Activated CD4-positive, alpha-beta T cell treated with anti-CD3 and anti-CD28 coated beads, Interleukin-10, Interleukin-2, amounts not matched to agents 100 ng/mL and 50 ng/mL, durations not matched to agents 16 hours and 8 hours (primary cell): ENCODE measurements at regions not wholly inside any gene's neighbourhood (a gene's known extent, or its start where the extent isn't known, plus 50 kb on each side); places are given as distances from the start of the nearest gene placed in this dataset.
"Not testable (repeated sequence)": the region's sequence is repeated elsewhere in the genome, so short reads cannot be mapped to it uniquely, and the experiment has no call there.

ENCODE experiments used
- DNase-seq: peaks from one replicate; pipeline ENCODE4 v3.0.0-alpha.2; 2020

GRCh38 chr2:235223011-235223410 is 270.8 kb upstream of the AGAP1 start:
- DNase-seq, result no peak

DNA sequence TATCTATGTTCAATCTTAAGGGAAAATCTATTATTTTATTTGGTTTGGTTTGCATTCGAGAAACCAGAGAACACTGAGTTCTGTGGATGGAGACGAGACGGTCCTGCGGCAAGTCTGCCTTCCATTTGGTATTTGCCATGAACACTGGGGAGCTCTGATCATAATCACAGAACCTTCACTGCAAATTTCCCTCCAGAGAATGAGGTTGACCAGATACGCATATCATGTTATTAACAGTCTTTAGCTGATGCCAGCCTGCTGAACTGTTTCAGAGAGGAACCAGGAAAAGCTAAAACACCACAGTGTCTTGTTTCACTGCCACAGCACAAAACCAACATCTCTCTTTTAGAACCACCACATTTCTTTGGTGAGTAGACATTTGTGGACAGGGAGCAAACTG is 269.4 kb upstream of the AGAP1 start:
- DNase-seq, result no peak

GRCh38 chr2:235225261-235225660 is 268.6 kb upstream of the AGAP1 start:
- DNase-seq, result no peak

DNA sequence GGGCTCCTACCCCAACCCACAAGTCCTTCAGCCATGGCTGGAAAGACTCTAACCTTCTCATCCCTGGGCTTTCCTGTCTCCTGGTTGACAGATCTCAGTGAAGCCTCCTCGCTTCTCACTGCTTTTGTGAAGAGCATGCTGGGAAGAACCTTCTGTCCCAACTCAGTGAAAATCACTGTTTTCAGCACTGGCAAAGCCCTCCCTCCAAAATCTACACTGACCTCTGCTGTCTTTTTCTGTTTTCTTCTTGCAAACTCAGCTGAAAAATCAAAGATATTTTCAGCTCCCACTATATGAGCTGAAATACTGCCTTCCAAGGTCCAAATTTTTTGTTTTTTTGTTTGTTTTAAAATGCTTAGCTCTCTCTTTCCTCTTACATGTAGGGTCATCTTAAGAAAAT is 266.3 kb upstream of the AGAP1 start:
- DNase-seq, result no peak

DNA sequence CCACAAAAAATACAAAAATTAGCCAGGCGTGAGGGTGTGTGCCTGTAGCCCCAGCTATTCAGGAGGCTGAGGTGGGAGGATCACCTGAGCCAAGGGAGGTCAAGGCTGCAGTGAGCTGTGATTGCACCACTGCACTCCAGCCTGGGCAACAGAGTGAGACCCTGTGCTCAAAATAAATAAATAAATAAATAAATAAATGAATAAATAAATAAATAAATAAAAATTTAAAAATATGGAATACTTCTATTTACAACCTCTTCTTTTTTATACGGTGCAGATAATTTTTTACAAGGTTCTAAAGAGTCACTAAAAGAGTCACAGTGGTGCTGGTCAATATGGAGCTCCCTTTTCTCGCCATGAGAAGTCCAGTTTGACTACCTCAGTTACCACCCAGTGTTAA is 265.4 kb upstream of the AGAP1 start:
- DNase-seq, result not testable (repeated sequence)

DNA sequence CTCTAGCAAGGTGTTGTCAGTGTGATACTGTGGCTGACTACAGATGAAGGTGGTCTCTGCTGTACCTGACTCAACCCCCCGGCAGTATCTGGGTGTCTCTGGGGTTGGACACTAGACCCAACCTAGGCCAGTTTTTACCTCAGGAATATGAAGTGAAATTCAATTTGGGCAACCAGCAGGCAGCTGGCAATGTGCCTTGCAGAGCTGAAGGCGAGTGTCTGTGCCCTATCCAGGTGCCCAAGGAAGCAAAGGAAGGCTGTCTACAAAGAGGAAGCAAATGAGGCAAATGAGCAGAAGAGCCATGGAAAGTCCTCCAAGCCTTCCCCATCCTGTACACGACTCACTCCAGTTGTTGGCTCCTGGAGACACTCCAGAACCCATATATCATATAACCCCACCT is 264.6 kb upstream of the AGAP1 start:
- no peak for DNase-seq

GRCh38 chr2:235230821-235231601 is 262.8 kb upstream of the AGAP1 start:
- DNase-seq, result no peak

GRCh38 chr2:235232449-235233433 is 261.1 kb upstream of the AGAP1 start:
- DNase-seq, result no peak

DNA sequence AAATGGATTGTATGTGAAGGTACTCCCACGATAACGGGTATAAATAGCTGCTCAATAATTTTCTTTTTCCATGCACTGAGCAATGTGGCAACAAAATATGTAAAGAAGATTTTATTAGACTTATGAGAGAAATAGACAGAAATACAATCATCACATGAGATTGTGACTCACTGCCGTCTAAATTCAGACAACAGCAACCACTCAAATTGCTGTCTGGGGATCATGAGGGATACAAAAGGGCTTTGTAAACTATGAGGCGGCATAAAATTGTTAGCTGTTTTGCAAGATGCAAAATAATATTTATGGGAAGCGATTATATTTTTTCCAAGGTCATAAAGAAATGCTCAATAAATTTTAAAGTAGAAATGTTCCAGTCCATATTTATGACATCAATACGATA is 259.1 kb upstream of the AGAP1 start:
- no peak for DNase-seq

- peak; percentile 48 for DNase-seq
Measured at GRCh38 chr2:235235977-235236767, 257.7 kb upstream of the AGAP1 start.

DNA sequence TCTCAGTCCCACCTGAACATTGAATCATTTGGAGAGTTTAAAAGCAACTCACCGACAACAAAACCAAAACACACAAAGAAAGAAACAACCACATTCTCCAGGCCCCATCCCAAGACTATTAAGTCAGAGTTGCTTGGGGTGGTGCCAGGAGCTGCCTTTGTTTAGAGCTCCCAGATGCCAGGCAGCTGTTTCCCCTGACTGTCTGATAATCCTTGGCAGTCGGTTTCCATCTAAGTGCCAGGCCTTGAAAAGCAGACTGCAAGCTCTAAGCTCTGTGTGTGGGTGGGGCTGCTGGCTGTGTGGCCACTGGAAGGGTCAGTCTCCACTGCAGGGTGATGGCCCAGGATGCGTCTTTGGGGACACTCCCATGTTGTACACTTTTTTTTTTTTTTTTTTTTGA is 255.3 kb upstream of the AGAP1 start:
- DNase-seq, result no peak

DNA sequence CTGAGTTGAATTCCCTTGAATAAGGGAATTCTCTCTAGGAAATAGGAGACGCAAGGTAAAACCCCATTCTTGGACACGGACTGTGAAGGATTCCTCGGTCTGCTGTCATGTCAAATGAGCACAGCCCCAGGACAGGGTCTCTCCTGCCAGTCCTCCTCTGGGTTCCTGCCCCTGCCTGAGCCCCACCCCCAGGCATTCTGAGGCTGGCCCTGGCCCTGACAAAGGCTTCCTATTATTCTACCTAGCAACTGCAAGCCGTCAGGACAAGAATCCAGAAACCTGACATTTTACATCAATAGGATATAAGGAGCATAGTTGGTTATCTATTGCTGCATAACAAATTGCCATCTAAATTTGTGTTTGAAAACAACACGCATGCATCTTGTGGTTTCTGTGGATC is 253.3 kb upstream of the AGAP1 start:
- DNase-seq, result no peak

DNA sequence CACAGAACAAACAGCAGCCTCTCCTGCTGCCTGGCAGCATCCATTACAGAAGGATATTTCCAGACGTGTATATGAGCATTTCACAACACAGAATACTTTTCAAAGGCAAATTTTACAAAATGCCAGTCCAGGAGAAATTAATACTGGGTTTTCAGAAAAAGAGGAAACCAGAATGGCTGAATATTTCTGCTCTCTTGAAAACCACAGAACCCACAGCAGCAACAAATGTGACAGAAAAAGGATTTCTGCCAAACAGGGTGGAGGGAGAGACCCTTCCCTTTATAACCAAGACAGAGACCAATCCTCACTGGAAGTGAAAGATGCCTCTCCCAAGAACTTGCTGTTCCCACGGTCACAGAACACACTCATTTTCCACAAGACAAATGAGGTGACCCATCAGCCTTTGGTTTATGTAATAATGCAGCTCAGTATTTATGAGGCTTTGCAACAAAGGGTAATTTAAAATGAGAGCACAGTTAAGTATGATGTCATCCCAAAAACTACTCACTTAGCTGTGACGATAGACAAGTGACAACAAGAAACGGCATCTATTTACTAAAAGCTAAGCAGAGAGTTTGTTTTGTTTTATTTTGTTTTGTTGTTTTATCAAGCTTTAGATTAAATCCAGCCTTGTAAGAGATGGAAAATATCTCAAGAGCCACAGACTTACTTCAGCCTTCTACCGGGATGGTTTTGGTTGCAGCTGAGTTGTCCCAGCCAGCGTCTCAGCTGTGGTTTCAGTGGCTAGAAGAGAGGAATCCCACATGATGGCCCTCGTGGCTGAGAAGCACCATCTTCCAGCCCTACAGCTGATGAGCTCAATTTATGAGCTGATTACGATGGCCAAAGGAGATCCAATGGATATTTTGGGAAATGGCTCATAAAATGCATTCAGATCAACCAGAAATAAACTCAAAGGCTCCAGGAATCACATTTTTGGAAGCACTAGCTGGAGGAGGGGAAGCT is 249.3 kb upstream of the AGAP1 start:
- DNase-seq, result no peak

DNA sequence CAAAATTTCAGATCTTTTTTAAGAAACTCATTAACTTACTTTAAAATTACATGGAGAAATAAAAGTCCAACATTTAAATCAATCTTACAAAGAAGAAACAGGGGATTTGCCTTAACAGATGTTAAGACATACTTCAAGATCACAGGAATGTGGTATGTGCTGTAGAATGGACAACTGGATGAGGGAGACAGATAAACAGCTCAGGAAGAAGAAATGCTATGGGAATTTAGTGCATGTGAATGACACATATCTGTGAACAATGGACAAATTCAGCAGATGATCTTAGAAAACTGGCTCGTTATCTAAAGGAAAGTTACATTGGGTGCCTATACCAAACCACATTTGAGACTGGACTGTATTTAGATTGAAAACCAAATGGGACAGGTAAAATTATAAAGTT is 246.8 kb upstream of the AGAP1 start:
- no peak for DNase-seq

- DNase-seq, result no peak
Measured at GRCh38 chr2:235255693-235256092, 238.2 kb upstream of the AGAP1 start.

DNA sequence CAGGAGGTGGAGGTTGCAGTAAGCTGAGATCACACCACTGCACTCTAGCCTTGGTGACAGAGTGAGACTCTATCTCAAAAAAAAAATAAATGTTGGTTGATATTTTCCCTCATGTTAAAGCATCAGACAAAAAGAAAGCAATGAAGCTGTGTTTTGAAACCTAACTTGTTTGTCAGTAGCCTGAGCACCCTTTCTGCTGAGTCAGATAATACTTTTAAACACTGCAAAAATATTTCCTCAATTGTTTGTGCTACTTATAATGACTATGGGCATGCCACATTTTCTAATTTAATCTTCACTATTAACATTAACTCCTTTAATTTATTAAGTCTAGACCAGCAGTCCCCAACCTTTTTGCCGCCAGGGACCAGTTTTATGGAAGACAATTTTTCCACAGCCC is 236.3 kb upstream of the AGAP1 start:
- no peak for DNase-seq

DNA sequence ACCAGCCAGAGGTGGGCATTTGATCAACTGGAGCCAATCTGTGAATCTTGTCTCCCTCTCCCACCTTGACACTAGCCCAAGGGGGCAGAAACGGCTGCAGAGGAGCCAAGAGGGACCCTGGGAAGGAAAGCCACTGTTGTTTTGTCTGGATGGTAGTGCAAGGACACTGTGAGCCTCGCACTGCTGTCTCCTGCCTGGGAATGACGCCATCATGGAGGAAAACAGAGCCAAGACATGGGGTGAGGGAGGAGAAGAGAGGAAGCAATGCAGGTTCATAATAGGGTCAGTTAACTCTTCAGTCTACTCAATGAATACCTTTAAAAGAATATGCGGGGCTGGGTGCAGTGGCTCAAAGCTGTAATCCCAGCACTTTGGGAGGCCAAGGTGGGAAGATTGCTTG is 231.1 kb upstream of the AGAP1 start:
- DNase-seq, result no peak

DNA sequence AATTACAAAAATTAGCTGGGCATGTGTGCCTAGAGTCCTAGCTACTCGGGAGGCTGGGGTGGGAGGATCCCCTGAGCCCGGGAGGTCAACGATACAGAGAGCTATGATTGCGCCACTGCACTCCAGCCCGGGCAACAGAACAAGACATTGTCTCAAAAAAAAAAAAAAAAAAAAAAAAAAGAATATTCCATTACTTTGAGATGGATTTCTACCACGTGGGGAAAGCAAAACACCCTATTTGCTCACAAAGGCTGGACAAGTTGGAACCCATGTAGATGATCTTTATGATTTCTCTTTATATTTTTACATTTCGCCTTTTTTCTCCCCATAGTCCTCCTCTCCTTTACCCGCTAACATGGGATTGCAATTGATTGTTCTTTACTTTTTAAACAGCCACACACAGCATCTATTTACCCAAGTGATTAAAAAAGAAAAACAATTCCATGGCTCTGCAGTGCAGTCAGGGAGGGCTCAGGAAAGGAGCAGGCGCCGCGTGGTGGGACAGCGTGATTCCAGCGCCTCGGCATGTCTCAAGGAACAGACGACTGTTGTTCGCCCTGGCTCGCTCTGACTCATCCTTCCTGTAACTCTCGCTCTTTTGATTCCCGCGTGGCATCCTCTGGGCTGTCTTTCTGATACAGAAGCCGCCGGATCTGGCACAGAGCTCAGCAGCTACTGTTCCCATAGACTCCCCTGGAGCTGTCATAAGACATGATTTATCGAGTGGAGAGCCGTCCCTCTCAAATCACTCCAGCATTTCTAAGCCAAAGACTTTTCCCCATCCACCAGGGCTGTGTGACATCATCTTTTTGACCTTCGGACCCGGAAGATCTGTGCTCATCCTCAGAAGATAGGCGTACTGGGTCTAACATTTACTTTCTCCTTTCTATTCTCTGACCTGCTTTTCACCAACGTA is 230.4 kb upstream of the AGAP1 start:
- DNase-seq, result no peak

GRCh38 chr2:235264121-235264493 is 229.7 kb upstream of the AGAP1 start:
- no peak for DNase-seq

DNA sequence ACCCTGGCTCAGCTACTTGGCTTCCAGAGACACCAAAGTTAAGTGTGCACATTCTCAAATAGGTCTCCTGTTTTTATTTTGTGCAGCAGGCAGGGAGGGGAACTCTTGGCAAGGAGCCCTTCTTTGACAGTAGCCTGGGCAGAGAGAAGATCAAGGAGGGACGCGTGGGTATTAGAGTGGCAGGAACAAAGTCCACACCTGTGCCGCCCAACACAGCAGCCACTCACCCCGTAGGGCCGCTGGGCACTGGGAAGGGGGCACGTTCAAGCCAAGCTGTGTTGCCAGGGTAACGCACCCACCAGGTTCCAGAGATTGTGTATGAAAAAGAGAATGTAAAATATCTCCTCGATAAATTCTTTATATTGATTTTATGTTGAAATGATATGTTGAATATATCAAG is 229.3 kb upstream of the AGAP1 start:
- no peak for DNase-seq
